ENCODE measurements at regions not wholly inside any gene's neighbourhood (a gene's known extent, or its start where the extent isn't known, plus 50 kb on each side); places are given as distances from the start of the nearest gene placed in this dataset.
"Not testable (repeated sequence)": the region's sequence is repeated elsewhere in the genome, so short reads cannot be mapped to it uniquely, and the experiment has no call there.

GRCh38 chr5:39696672-39697398 is 272.1 kb upstream of the DAB2 start:
- H3K27me3 ChIP-seq (ENCODE audit: control insufficient read depth, insufficient read depth, low read length, poor library complexity, severe bottlenecking), result no peaks in the 10 kb centered on the region
- no peak overlapping the region for H3K27ac ChIP-seq (ENCODE audit: insufficient read depth, low read depth, low read length, poor library complexity, severe bottlenecking)
- H3K4me1 ChIP-seq (ENCODE audit: control insufficient read depth, insufficient read depth, low read length), result no peaks in the 10 kb centered on the region
- no peaks in the 10 kb centered on the region for H3K36me3 ChIP-seq (ENCODE audit: control insufficient read depth, insufficient read depth, low read length)
- H3K9me3 ChIP-seq (ENCODE audit: control insufficient read depth, low read length), result no peaks in the 10 kb centered on the region
- WGBS, 2 experiments, result 33 to 47% methylated on average over 1 of the region's 1 CpG
- H3K4me3 ChIP-seq (ENCODE audit: insufficient read depth, low read depth, low read length), result no peak overlapping the region

- no peaks in the 10 kb centered on the region for H3K27me3 ChIP-seq (ENCODE audit: control insufficient read depth, insufficient read depth, low read length, poor library complexity, severe bottlenecking)
- WGBS, 2 experiments, result 68 to 71% methylated on average over 2 of the region's 2 CpGs
Observed at GRCh38 chr5:39691993-39692392, 267.2 kb upstream of the DAB2 start.

GRCh38 chr5:39691136-39691535 is 266.4 kb upstream of the DAB2 start:
- Histone ChIP-seq H3K4me3 (ENCODE audit: insufficient read depth, low read depth, low read length) (no peak overlapping the region), H3K27ac (ENCODE audit: insufficient read depth, low read depth, low read length, poor library complexity, severe bottlenecking) (no peak overlapping the region), H3K27me3 (ENCODE audit: control insufficient read depth, insufficient read depth, low read length, poor library complexity, severe bottlenecking) (no peaks in the 10 kb centered on the region), H3K36me3 (ENCODE audit: control insufficient read depth, insufficient read depth, low read length) (no peaks in the 10 kb centered on the region), H3K4me1 (ENCODE audit: control insufficient read depth, insufficient read depth, low read length) (no peaks in the 10 kb centered on the region), H3K9me3 (ENCODE audit: control insufficient read depth, low read length) (no peaks in the 10 kb centered on the region)
- WGBS, 2 experiments, result 100% methylated on average over 1 of the region's 1 CpG

More at GRCh38 chr5:39691993-39692392, 267.2 kb upstream of the DAB2 start:
- H3K27ac ChIP-seq (ENCODE audit: insufficient read depth, low read depth, low read length, poor library complexity, severe bottlenecking), result no peak overlapping the region
- no peaks in the 10 kb centered on the region for H3K9me3 ChIP-seq (ENCODE audit: control insufficient read depth, low read length)
- H3K36me3 ChIP-seq (ENCODE audit: control insufficient read depth, insufficient read depth, low read length), result no peaks in the 10 kb centered on the region
- no peaks in the 10 kb centered on the region for H3K4me1 ChIP-seq (ENCODE audit: control insufficient read depth, insufficient read depth, low read length)
- no peak overlapping the region for H3K4me3 ChIP-seq (ENCODE audit: insufficient read depth, low read depth, low read length)

GRCh38 chr5:39689919-39690318 is 265.1 kb upstream of the DAB2 start:
- no peaks in the 10 kb centered on the region for H3K27me3 ChIP-seq (ENCODE audit: control insufficient read depth, insufficient read depth, low read length, poor library complexity, severe bottlenecking)
- no peaks in the 10 kb centered on the region for H3K9me3 ChIP-seq (ENCODE audit: control insufficient read depth, low read length)
- no peak overlapping the region for H3K27ac ChIP-seq (ENCODE audit: insufficient read depth, low read depth, low read length, poor library complexity, severe bottlenecking)
- H3K4me3 ChIP-seq (ENCODE audit: insufficient read depth, low read depth, low read length), result no peak overlapping the region
- H3K4me1 ChIP-seq (ENCODE audit: control insufficient read depth, insufficient read depth, low read length), result no peaks in the 10 kb centered on the region
- no peaks in the 10 kb centered on the region for H3K36me3 ChIP-seq (ENCODE audit: control insufficient read depth, insufficient read depth, low read length)

GRCh38 chr5:39687924-39688323 is 263.1 kb upstream of the DAB2 start:
- not testable (repeated sequence) for H3K27me3 ChIP-seq (ENCODE audit: control insufficient read depth, insufficient read depth, low read length, poor library complexity, severe bottlenecking); H3K4me1 ChIP-seq (ENCODE audit: control insufficient read depth, insufficient read depth, low read length); H3K9me3 ChIP-seq (ENCODE audit: control insufficient read depth, low read length); H3K4me3 ChIP-seq (ENCODE audit: insufficient read depth, low read depth, low read length); H3K27ac ChIP-seq (ENCODE audit: insufficient read depth, low read depth, low read length, poor library complexity, severe bottlenecking); H3K36me3 ChIP-seq (ENCODE audit: control insufficient read depth, insufficient read depth, low read length)
- WGBS, 2 experiments, result 94 to 96% methylated on average over 8 of the region's 8 CpGs

GRCh38 chr5:39680213-39680612 is 255.4 kb upstream of the DAB2 start:
- Histone ChIP-seq H3K4me3 (ENCODE audit: insufficient read depth, low read depth, low read length) (no peak overlapping the region), H3K27me3 (ENCODE audit: control insufficient read depth, insufficient read depth, low read length, poor library complexity, severe bottlenecking) (no peaks in the 10 kb centered on the region), H3K36me3 (ENCODE audit: control insufficient read depth, insufficient read depth, low read length) (no peaks in the 10 kb centered on the region), H3K27ac (ENCODE audit: insufficient read depth, low read depth, low read length, poor library complexity, severe bottlenecking) (no peak overlapping the region), H3K9me3 (ENCODE audit: control insufficient read depth, low read length) (no peaks in the 10 kb centered on the region), H3K4me1 (ENCODE audit: control insufficient read depth, insufficient read depth, low read length) (no peaks in the 10 kb centered on the region)
- WGBS, 2 experiments, result 93 to 100% methylated on average over 1 of the region's 1 CpG

GRCh38 chr5:39678534-39678933 is 253.8 kb upstream of the DAB2 start:
- Histone ChIP-seq H3K27me3 (ENCODE audit: control insufficient read depth, insufficient read depth, low read length, poor library complexity, severe bottlenecking) (no peaks in the 10 kb centered on the region), H3K4me3 (ENCODE audit: insufficient read depth, low read depth, low read length) (no peak overlapping the region), H3K9me3 (ENCODE audit: control insufficient read depth, low read length) (no peaks in the 10 kb centered on the region), H3K4me1 (ENCODE audit: control insufficient read depth, insufficient read depth, low read length) (no peaks in the 10 kb centered on the region), H3K27ac (ENCODE audit: insufficient read depth, low read depth, low read length, poor library complexity, severe bottlenecking) (no peak overlapping the region), H3K36me3 (ENCODE audit: control insufficient read depth, insufficient read depth, low read length) (no peaks in the 10 kb centered on the region)
- 100% methylated on average over 1 of the region's 1 CpG for WGBS, 2 experiments

- no peak overlapping the region for H3K27ac ChIP-seq (ENCODE audit: insufficient read depth, low read depth, low read length, poor library complexity, severe bottlenecking)
- H3K27me3 ChIP-seq (ENCODE audit: control insufficient read depth, insufficient read depth, low read length, poor library complexity, severe bottlenecking), result no peaks in the 10 kb centered on the region
- peaks cover under 1% of the 10 kb centered on the region for H3K4me1 ChIP-seq (ENCODE audit: control insufficient read depth, insufficient read depth, low read length)
- H3K4me3 ChIP-seq (ENCODE audit: insufficient read depth, low read depth, low read length), result no peak overlapping the region
- H3K36me3 ChIP-seq (ENCODE audit: control insufficient read depth, insufficient read depth, low read length), result no peaks in the 10 kb centered on the region
- no peaks in the 10 kb centered on the region for H3K9me3 ChIP-seq (ENCODE audit: control insufficient read depth, low read length)
- 96 to 97% methylated on average over 2 of the region's 2 CpGs for WGBS, 2 experiments
Observed at GRCh38 chr5:39675676-39676075, 250.9 kb upstream of the DAB2 start.

- Histone ChIP-seq H3K27ac (ENCODE audit: insufficient read depth, low read depth, low read length, poor library complexity, severe bottlenecking) (no peak overlapping the region), H3K4me1 (ENCODE audit: control insufficient read depth, insufficient read depth, low read length) (peaks cover 4% of the 10 kb centered on the region), H3K27me3 (ENCODE audit: control insufficient read depth, insufficient read depth, low read length, poor library complexity, severe bottlenecking) (no peaks in the 10 kb centered on the region), H3K9me3 (ENCODE audit: control insufficient read depth, low read length) (no peaks in the 10 kb centered on the region), H3K36me3 (ENCODE audit: control insufficient read depth, insufficient read depth, low read length) (no peaks in the 10 kb centered on the region), H3K4me3 (ENCODE audit: insufficient read depth, low read depth, low read length) (no peak overlapping the region)
- WGBS, 2 experiments, result 94 to 96% methylated on average over 2 of the region's 2 CpGs
Observed at GRCh38 chr5:39674209-39675082, 249.7 kb upstream of the DAB2 start.

- 88 to 91% methylated on average over 1 of the region's 1 CpG for WGBS, 2 experiments
- Histone ChIP-seq H3K4me3 (ENCODE audit: insufficient read depth, low read depth, low read length) (no peak overlapping the region), H3K27ac (ENCODE audit: insufficient read depth, low read depth, low read length, poor library complexity, severe bottlenecking) (no peak overlapping the region), H3K4me1 (ENCODE audit: control insufficient read depth, insufficient read depth, low read length) (peaks cover 4% of the 10 kb centered on the region), H3K27me3 (ENCODE audit: control insufficient read depth, insufficient read depth, low read length, poor library complexity, severe bottlenecking) (no peaks in the 10 kb centered on the region), H3K36me3 (ENCODE audit: control insufficient read depth, insufficient read depth, low read length) (no peaks in the 10 kb centered on the region), H3K9me3 (ENCODE audit: control insufficient read depth, low read length) (no peaks in the 10 kb centered on the region)
Observed at GRCh38 chr5:39671561-39671961, 246.8 kb upstream of the DAB2 start.

All from ectodermal cell (in vitro differentiated cells).